Activated T-helper 1 cell treated with Interleukin-2 at 50 U/mL for 16 hours (primary cell): ENCODE measurements at regions not wholly inside any gene's neighbourhood (a gene's known extent, or its start where the extent isn't known, plus 50 kb on each side); places are given as distances from the start of the nearest gene placed in this dataset.
"Not testable (repeated sequence)": the region's sequence is repeated elsewhere in the genome, so short reads cannot be mapped to it uniquely, and the experiment has no call there.

ENCODE experiments used
- DNase-seq: peaks from one replicate; pipeline ENCODE4 v3.0.0-alpha.2; 2020; ENCODE audit warnings: low read depth

DNA sequence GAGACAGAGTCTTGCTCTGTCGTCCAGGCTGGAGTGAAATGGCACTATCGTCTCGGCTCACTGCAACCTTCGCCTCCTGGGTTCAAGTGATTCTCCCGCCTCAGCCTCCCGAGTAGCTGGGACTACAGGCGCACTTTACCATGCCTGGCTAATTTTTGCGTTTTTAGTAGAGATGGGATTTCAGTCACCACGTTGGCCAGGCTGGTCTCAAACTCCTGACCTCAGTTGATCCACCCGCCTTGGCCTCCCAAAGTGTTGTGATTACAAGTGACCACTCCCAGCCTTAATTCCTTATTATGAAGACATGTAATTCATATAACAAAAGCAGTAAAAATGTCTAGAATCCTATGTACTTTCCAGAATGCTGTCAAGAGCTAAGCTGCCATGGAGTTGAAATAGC, 434.5 kb upstream of the ZNG1F start:
- DNase-seq, result not testable (repeated sequence)

DNA sequence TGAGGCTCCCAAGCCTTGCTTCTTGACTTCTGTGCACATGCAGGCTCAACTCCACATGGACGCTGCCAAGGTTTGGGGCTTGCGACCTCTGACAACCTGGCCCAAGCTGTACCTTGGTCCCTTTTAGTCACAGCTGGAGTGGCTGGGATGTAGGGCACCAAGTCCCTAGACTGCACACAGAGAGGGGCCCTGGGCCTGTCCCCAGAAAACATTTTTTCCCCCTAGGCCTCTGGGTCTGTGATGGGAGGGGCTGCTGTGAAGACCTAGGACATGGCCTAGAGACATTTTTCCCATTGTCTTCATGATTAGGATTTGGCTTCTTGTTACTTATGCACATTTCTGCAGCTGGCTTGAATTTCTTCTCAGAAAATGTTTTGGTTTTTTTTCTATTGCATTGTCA, 430.1 kb upstream of the ZNG1F start:
- DNase-seq, result not testable (repeated sequence)

DNA sequence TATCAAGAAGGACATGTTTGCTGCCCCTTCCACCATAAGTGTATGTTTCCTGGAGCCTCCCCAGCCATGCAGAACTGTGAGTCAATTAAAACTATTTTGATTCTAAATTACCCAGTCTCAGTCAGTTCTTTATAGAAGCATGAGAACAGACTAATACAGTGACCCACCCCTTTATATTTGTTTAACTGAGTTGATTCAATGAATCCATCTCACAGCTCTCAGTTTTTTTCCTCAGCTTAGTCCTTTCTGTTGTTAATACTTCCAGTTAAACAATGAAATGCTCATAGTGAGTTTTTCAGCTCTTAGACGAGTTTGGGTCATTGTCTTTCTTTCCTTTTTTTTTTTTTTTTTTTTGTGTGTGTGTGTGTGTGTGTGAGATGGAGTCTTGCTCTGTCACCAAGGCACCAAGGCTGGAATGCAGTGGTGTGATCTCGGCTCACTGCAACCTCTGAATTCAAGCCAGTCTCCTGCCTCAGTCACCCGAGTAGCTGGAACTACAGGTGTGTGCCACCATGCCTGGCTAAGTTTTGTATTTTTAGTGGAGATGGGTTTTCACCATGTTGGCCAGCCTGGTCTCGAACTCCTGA, 417.9 kb upstream of the ZNG1F start:
- not testable (repeated sequence) for DNase-seq

- not testable (repeated sequence) for DNase-seq
These were observed 376.5 kb upstream of the ZNG1F start for GRCh38 chr9:41565572-41565971.
